ENCODE measurements at regions not wholly inside any gene's neighbourhood (a gene's known extent, or its start where the extent isn't known, plus 50 kb on each side); places are given as distances from the start of the nearest gene placed in this dataset.

DNA sequence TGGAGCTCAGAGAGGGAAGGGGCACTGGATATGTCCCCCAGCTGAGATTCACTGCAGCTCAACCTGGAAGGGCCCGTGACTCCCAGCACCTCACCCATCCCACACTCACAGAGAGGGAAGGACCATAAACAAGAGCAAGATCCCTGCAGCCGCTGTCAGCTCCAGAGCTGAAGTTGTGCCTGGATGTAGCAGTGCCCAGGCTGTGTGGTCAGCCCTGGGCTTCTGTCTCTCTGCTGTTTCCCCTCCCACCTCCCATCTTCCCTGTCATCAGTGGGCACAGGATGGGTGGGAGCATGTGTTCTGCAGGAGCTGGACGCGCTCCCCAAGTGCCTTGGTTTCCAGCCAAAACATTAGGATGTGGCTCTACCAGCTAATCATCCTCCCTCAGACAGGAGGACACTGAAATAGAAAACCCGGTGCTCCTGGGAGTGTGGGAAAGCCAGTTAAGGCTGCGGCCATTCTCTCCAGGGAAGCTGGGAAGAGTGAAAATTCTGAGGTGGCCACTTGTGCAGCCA, 282.7 kb downstream of the NPHP4 start:
- H3K36me3 Mint-ChIP-seq (ENCODE audit: low read depth), result no peaks in the 10 kb centered on the region
- no peaks in the 10 kb centered on the region for H3K27me3 Mint-ChIP-seq
- no peak for ATAC-seq
- H3K9me3 Mint-ChIP-seq, result no peaks in the 10 kb centered on the region
- no peaks in the 10 kb centered on the region for H3K4me1 Mint-ChIP-seq
- no peak overlapping the region for H3K27ac Mint-ChIP-seq
- DNase-seq, result no peak
- H3K4me3 Mint-ChIP-seq, result no peak overlapping the region

GRCh38 chr1:5708346-5709245, 283.6 kb downstream of the NPHP4 start:
- ATAC-seq (no peak), DNase-seq (no peak)
- Mint-ChIP-seq H3K9me3 (no peaks in the 10 kb centered on the region), H3K27me3 (no peaks in the 10 kb centered on the region), H3K27ac (no peak overlapping the region), H3K36me3 (ENCODE audit: low read depth) (no peaks in the 10 kb centered on the region), H3K4me1 (no peaks in the 10 kb centered on the region), H3K4me3 (no peak overlapping the region)

GRCh38 chr1:5707566-5708345, 284.5 kb downstream of the NPHP4 start:
- no peaks in the 10 kb centered on the region for H3K4me1 Mint-ChIP-seq
- H3K27ac Mint-ChIP-seq, result no peak overlapping the region
- H3K9me3 Mint-ChIP-seq, result no peaks in the 10 kb centered on the region
- no peak overlapping the region for H3K4me3 Mint-ChIP-seq
- no peaks in the 10 kb centered on the region for H3K27me3 Mint-ChIP-seq
- no peaks in the 10 kb centered on the region for H3K36me3 Mint-ChIP-seq (ENCODE audit: low read depth)
- DNase-seq (no peak), ATAC-seq (no peak)

- no peaks in the 10 kb centered on the region for H3K27me3 Mint-ChIP-seq
- H3K9me3 Mint-ChIP-seq, result no peaks in the 10 kb centered on the region
- ATAC-seq, result no peak
Measured at GRCh38 chr1:5706239-5706638, 286.0 kb downstream of the NPHP4 start.

DNA sequence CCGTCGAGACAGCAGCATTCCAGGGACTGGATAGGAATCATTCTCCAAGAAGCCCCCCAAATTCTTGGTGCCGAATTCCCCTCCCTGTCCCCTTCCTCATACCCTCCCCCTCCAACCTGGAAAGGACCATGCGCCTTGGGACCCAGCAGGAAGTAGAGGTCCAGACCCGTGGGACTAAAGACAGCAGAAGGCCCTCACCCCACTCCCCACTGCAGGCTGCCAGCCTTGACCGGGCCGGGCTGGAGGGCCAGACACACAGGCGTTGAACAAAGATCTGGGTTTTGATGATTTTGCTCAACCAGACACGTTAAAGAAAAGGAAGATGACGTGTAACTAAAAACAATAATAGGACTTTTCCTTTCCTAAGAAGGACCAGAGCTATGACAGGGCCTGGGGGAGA, 286.5 kb downstream of the NPHP4 start:
- H3K27me3 Mint-ChIP-seq, result no peaks in the 10 kb centered on the region
- no peaks in the 10 kb centered on the region for H3K9me3 Mint-ChIP-seq

More at GRCh38 chr1:5706239-5706638, 286.0 kb downstream of the NPHP4 start:
- no peak for DNase-seq
- H3K36me3 Mint-ChIP-seq (ENCODE audit: low read depth), result no peaks in the 10 kb centered on the region
- no peaks in the 10 kb centered on the region for H3K4me1 Mint-ChIP-seq
- H3K27ac Mint-ChIP-seq, result no peak overlapping the region
- no peak overlapping the region for H3K4me3 Mint-ChIP-seq

GRCh38 chr1:5704561-5705514, 287.4 kb downstream of the NPHP4 start:
- no peaks in the 10 kb centered on the region for H3K4me1 Mint-ChIP-seq
- DNase-seq, result no peak
- no peak overlapping the region for H3K4me3 Mint-ChIP-seq
- no peak overlapping the region for H3K27ac Mint-ChIP-seq
- no peaks in the 10 kb centered on the region for H3K27me3 Mint-ChIP-seq
- no peaks in the 10 kb centered on the region for H3K9me3 Mint-ChIP-seq
- no peaks in the 10 kb centered on the region for H3K36me3 Mint-ChIP-seq (ENCODE audit: low read depth)
- ATAC-seq, result no peak

More for the DNA sequence above, 286.5 kb downstream of the NPHP4 start:
- no peaks in the 10 kb centered on the region for H3K4me1 Mint-ChIP-seq
- H3K4me3 Mint-ChIP-seq, result no peak overlapping the region
- DNase-seq (no peak), ATAC-seq (no peak)
- H3K36me3 Mint-ChIP-seq (ENCODE audit: low read depth), result no peaks in the 10 kb centered on the region
- H3K27ac Mint-ChIP-seq, result no peak overlapping the region

DNA sequence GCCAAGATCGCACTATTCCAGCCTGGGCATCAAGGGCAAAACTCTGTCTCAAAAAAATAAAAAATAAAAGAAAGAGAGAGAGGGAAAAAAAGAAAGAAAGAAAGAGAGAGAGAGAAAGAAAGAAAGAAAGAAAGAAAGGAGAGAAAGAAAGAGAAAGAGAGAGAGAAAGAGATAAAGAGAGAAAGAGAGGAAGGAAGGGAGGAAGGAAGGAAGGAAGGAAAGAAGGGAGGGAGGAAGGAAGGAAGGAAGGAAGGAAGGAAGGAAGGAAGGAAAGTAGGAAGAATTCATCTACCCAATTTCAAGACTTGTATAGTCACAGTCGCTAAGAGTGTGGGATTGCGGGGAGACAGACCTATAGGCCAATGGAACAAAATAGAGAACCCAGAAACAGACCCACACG, 290.6 kb downstream of the NPHP4 start:
- no peaks in the 10 kb centered on the region for H3K36me3 Mint-ChIP-seq (ENCODE audit: low read depth)
- peaks cover 1% of the 10 kb centered on the region for H3K27me3 Mint-ChIP-seq
- no peak overlapping the region for H3K4me3 Mint-ChIP-seq
- no peaks in the 10 kb centered on the region for H3K9me3 Mint-ChIP-seq
- DNase-seq, result no peak
- no peaks in the 10 kb centered on the region for H3K4me1 Mint-ChIP-seq
- H3K27ac Mint-ChIP-seq, result no peak overlapping the region
- ATAC-seq, result no peak

DNA sequence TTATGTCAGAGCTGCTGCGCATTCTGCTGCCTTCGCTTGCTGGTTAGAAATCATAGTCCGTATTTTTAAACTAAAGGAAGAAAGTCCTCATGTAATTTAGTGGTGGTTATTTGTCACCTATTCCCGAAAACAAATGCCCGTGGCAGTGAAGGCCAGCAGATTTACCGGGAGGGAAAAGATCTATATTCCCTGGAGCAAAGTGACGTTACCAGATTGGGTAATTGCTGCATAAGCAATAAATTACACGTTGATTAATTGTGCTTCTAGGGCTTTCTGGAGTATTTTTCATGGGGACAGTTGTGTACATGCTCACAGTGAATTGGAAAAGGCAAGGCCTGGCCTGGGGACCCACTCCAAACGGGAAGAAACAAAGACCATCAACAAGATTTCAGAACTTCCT, 298.7 kb downstream of the NPHP4 start:
- no peak for DNase-seq
- Mint-ChIP-seq H3K4me3 (no peak overlapping the region), H3K27ac (no peak overlapping the region), H3K4me1 (no peaks in the 10 kb centered on the region), H3K27me3 (peaks cover 8% of the 10 kb centered on the region), H3K36me3 (ENCODE audit: low read depth) (no peaks in the 10 kb centered on the region), H3K9me3 (no peaks in the 10 kb centered on the region)
- no peak for ATAC-seq

GRCh38 chr1:5692664-5693063, 299.6 kb downstream of the NPHP4 start:
- no peak overlapping the region for H3K4me3 Mint-ChIP-seq
- ATAC-seq (no peak), DNase-seq (no peak)
- H3K27me3 Mint-ChIP-seq, result peaks cover 6% of the 10 kb centered on the region
- H3K9me3 Mint-ChIP-seq, result no peaks in the 10 kb centered on the region
- H3K4me1 Mint-ChIP-seq, result no peaks in the 10 kb centered on the region
- H3K27ac Mint-ChIP-seq, result no peak overlapping the region
- no peaks in the 10 kb centered on the region for H3K36me3 Mint-ChIP-seq (ENCODE audit: low read depth)

DNA sequence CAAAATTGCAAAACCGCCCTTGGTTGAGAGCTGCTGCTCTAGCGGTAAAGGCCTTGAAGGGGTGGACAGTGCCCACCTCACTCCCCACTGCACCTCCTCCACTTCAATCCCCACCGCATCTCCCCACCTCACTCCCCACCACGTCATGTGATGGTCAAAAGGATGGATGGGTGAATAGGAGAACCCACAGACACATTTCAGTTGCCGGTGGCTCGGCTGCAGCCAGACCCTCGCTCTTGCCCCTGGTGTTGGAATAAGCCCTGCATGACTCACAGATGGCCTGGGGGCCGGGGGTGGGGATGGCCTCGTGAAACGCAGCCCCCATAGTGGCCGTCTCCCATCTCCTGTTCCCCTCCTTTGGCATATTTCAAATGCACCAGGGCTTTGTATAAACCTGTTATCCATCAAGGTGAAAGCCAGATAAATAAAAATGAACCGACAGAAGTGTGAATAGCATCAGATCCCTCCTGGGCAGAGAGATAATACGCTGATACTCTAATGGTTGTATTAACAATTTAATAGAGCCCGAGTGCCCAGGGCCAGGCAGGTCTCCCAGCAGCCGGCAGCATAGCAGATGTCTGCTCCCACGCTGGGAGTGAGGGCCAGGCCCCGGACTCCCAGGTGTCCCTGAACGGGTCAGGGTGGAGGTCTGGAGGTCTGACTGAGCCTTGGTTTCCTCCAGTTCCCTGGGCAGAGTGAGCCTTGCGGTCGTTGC, 300.3 kb downstream of the NPHP4 start:
- no peak overlapping the region for H3K4me3 Mint-ChIP-seq
- H3K9me3 Mint-ChIP-seq, result no peaks in the 10 kb centered on the region
- H3K36me3 Mint-ChIP-seq (ENCODE audit: low read depth), result no peaks in the 10 kb centered on the region
- DNase-seq (no peak), ATAC-seq (no peak)
- H3K4me1 Mint-ChIP-seq, result no peaks in the 10 kb centered on the region
- peaks cover 6% of the 10 kb centered on the region for H3K27me3 Mint-ChIP-seq
- no peak overlapping the region for H3K27ac Mint-ChIP-seq

GRCh38 chr1:5690898-5691297, 301.3 kb downstream of the NPHP4 start:
- Mint-ChIP-seq H3K36me3 (ENCODE audit: low read depth) (no peaks in the 10 kb centered on the region), H3K9me3 (peaks cover 4% of the 10 kb centered on the region), H3K27ac (no peak overlapping the region), H3K4me1 (no peaks in the 10 kb centered on the region), H3K27me3 (peaks cover 9% of the 10 kb centered on the region), H3K4me3 (no peak overlapping the region)
- DNase-seq, result no peak
- no peak for ATAC-seq

DNA sequence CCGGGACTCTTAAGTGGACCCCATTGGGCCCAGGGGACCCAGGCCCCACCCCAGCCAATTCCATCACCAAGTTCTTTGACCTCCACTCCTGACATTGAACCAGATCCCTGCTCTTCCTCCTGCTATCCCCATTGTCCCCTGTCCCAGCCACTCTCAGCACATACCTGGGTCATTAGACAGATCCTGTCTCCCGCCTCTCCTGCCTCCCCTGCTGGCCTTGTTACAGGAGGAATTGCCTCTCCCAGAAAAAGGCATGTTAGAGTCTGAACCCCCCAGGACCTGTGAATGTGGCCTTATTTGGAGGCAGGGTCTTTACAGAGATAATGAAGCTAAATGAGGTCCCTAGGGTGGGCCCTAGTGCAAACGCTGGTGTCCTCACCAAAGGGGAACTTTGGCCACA, 301.9 kb downstream of the NPHP4 start:
- ATAC-seq, result no peak
- no peak overlapping the region for H3K4me3 Mint-ChIP-seq
- H3K4me1 Mint-ChIP-seq, result no peaks in the 10 kb centered on the region
- H3K27ac Mint-ChIP-seq, result no peak overlapping the region
- no peaks in the 10 kb centered on the region for H3K36me3 Mint-ChIP-seq (ENCODE audit: low read depth)
- peaks cover 9% of the 10 kb centered on the region for H3K27me3 Mint-ChIP-seq
- H3K9me3 Mint-ChIP-seq, result peaks cover 4% of the 10 kb centered on the region
- DNase-seq, result no peak

DNA sequence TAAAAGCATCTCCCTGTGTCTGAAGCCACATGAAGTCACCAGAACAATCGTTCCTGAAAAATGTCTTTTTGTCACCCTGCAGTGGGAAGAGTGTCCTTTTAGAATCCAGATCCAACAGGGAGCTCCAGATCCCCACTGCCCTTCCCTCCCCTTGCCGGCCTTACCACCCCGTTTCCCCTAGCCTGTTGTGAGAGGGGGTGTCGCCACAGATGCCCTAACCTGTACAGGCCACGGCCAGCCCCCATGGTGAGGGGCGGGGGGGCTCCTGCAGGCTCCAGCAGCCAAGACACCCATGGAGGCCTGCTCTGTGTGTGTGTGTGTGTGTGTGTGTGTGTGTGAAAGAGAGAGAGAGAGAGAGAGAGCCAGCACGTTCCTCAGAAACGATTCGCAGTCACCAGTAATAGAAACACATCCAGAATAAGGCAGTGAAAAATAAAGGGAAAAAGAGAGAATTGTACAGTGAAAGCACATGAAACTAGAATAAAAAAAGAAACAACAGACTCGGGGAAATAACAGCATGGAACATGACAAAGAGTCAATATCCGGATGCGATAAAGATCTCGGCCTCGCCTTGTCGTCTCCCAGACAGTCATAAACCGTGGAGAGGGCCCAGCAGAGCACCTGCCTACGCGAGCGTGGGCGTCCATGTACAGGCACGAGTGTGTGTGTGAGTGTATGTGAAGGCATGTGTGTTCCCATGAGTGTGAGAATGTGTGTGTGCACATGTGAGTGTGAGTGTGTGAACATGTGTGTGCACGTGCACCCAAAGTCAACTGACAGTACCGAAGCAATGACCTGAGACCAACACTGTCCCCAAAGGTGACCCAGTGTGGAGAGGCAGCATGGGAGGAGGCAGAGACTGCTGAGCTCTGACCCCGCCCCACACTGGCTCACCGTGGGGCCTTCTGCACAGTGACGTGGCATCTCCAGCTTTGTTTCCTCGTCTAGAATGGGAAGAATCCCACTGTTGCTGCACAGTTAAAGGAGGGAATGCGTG, 303.8 kb downstream of the NPHP4 start:
- H3K27me3 Mint-ChIP-seq, result peaks cover 7% of the 10 kb centered on the region
- H3K27ac Mint-ChIP-seq, result no peak overlapping the region
- no peaks in the 10 kb centered on the region for H3K4me1 Mint-ChIP-seq
- ATAC-seq, result no peak
- DNase-seq, result no peak
- no peaks in the 10 kb centered on the region for H3K36me3 Mint-ChIP-seq (ENCODE audit: low read depth)
- no peak overlapping the region for H3K4me3 Mint-ChIP-seq
- peaks cover 4% of the 10 kb centered on the region for H3K9me3 Mint-ChIP-seq
